Heart left ventricle (tissue), 16 donors: ENCODE measurements at regions not wholly inside any gene's neighbourhood (a gene's known extent, or its start where the extent isn't known, plus 50 kb on each side); places are given as distances from the start of the nearest gene placed in this dataset.

ENCODE experiments used
- ATAC-seq, 4 donors: fragments of 200-7000 bp; cut with Tn5 transposase; one replicate each; pipeline ENCODE4 v1.9.1; 2020 to 2022; ENCODE audit warnings: moderate library complexity in 4 of 4, mild to moderate bottlenecking in 3 of 4, moderate number of reproducible peaks in 1 of 4
- DNase-seq, 5 donors: peaks; one replicate each; pipeline ENCODE4 v3.0.0-alpha.2; 2020
- H3K27ac ChIP-seq, 12 donors: fragments of 200-600 bp; sonication (generic) in 4 of 12; one replicate each; pipeline versions ENCODE4 v1.5.0 to v1.8.0; 2016 to 2022; ENCODE audit warnings: mild to moderate bottlenecking in 2 of 12
- H3K27me3 ChIP-seq, 9 donors: fragments of 200-600 bp; sonication (generic) in 2 of 9; one replicate each; pipeline versions ENCODE4 v1.5.1 to v1.8.0; 2016 to 2022; ENCODE audit warnings: mild to moderate bottlenecking in 3 of 9
- H3K36me3 ChIP-seq, 9 donors: fragments of 200-600 bp; sonication (generic) in 2 of 9; one replicate each; pipeline versions ENCODE4 v1.5.0 to v1.8.0; 2018 to 2022; ENCODE audit warnings: mild to moderate bottlenecking in 2 of 9
- H3K4me1 ChIP-seq, 12 donors: fragments of 200-600 bp; sonication (generic) in 4 of 12; one replicate each; pipeline versions ENCODE4 v1.5.0 to v1.8.0; 2016 to 2022; ENCODE audit warnings: mild to moderate bottlenecking in 3 of 12
- H3K4me3 ChIP-seq, 12 donors: fragments of 200-600 bp; sonication (generic) in 4 of 12; one replicate each; pipeline versions ENCODE4 v1.5.0 to v1.8.0; 2017 to 2022; ENCODE audit warnings: mild to moderate bottlenecking in 9 of 12, moderate library complexity in 4 of 12
- H3K9me3 ChIP-seq, 12 donors: fragments of 200-600 bp; sonication (generic) in 4 of 12; one replicate each; pipeline versions ENCODE4 v1.5.0 to v1.8.0; 2016 to 2022; ENCODE audit warnings: mild to moderate bottlenecking in 1 of 12
- POLR2A ChIP-seq, 2 donors: fragments of 450-650 bp; IDR thresholded peaks; one replicate each; pipeline ENCODE4 v1.6.1; 2017; ENCODE audit warnings: antibody characterized with exemption in 2 of 2, mild to moderate bottlenecking in 2 of 2, moderate library complexity in 2 of 2
- WGBS, 4 donors: extraction: QIAGEN DNeasy Blood & Tissue Kit in 2 of 4; methylation state at CpG; one replicate each; pipeline versions ENCODE4 v1.1.5 to v1.1.7; 2013 to 2018; 5-methylcytosine and 5-hydroxymethylcytosine counted together
- intact Hi-C, 10 donors: fragments of 100-400 bp; cut with DNase I; formaldehyde crosslinking; loops; one replicate each; pipeline versions ENCODE4 v1.11.1 to v1.14.2; 2022
- TF ChIP-seq, protein P1 (sequence below), 12 donors: fragments of 200-600 bp; sonication (generic) in 4 of 12; IDR thresholded peaks; one replicate each; pipeline versions ENCODE4 v1.5.0 to v1.8.0; 2018 to 2022; ENCODE audit warnings: antibody characterized with exemption in 12 of 12, mild to moderate bottlenecking in 5 of 12
- donor health status: ischemic (EF 13 %, LVEDD 7.1; RV severe dilation, severe dysfunction).
- donor health status: healthy with polysubstance abuse.
- donor health status: DM: no; HTN: yes; CAD: no.
- donor health status: DM: no; HTN: no; CAD: no.
- donor health status: ischemic (EF 25% LVEDD 6.9; RV normal size, moderate dysfunction).
- donor health status: ischemic (EF 25% LVEDD 5.7; RV mildly dilated, moderate dysfunction).
- donor health status: healthy.
- donor health status: DM: yes; HTN: yes; CAD: no.
- donor health status: ischemic (EF 35%, LVEDD 5.7; RV mildly dilated, moderate dysfunction).
- donor health status: nonischemic (EF 11% LVEDD 7.7; RV severe dilation, severe dysfunction).
- donor health status: DM: yes; HTN: yes; CAD: no.
- donor health status: PGD.
- donor health status: ischemic (EF 29% LVEDD 5.4; RV normal size, mild dysfunction).
- donor health status: nonischemic (EF 23%, LVEDD 6.1; RV moderate dilation, normal function).

DNA sequence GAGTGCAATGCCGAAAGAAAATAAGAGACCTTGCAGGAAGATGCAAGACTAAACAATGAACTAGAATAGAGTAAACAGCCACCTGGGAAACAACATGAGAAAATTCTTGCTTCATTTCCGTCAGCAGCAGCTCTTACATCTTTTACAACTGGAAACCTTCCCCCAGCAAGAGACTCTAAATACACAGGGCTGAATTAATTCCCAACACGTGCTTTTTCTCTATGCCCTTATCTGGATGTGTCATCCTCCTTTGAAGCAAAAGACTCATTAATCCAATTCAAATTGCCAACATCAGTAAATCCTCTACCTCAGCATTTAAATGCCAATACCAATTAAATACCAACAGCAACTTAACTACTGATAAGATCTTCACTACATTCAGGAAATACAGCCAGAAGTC lies 99.0 kb upstream of the PDE1C start:
- intact Hi-C loops, result loop anchor here in 2 of 10 donors (10.0 kb wide), 2 partner anchors 284 to 384 kb away; no protein-coding TSS in a partner anchor
- Histone ChIP-seq H3K4me1 (peaks cover 0 to 3% (median 0%) of the 10 kb centered on the region in 12 donors), H3K9me3 (no peaks in the 10 kb centered on the region), H3K4me3 (no peak overlapping the region), H3K36me3 (no peaks in the 10 kb centered on the region), H3K27me3 (no peaks in the 10 kb centered on the region), H3K27ac (no peak overlapping the region)
- DNase-seq, result no peak
- 44 to 66% (median 63%) methylated on average over 3 of the region's 3 CpGs for WGBS, 4 donors
- ATAC-seq, result no peak
- TF ChIP-seq, protein P1, sequence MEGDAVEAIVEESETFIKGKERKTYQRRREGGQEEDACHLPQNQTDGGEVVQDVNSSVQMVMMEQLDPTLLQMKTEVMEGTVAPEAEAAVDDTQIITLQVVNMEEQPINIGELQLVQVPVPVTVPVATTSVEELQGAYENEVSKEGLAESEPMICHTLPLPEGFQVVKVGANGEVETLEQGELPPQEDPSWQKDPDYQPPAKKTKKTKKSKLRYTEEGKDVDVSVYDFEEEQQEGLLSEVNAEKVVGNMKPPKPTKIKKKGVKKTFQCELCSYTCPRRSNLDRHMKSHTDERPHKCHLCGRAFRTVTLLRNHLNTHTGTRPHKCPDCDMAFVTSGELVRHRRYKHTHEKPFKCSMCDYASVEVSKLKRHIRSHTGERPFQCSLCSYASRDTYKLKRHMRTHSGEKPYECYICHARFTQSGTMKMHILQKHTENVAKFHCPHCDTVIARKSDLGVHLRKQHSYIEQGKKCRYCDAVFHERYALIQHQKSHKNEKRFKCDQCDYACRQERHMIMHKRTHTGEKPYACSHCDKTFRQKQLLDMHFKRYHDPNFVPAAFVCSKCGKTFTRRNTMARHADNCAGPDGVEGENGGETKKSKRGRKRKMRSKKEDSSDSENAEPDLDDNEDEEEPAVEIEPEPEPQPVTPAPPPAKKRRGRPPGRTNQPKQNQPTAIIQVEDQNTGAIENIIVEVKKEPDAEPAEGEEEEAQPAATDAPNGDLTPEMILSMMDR (IDR thresholded peaks at IDR 0.05), result no peak
- TF ChIP-seq POLR2A (IDR thresholded peaks at IDR 0.05), result no peak

DNA sequence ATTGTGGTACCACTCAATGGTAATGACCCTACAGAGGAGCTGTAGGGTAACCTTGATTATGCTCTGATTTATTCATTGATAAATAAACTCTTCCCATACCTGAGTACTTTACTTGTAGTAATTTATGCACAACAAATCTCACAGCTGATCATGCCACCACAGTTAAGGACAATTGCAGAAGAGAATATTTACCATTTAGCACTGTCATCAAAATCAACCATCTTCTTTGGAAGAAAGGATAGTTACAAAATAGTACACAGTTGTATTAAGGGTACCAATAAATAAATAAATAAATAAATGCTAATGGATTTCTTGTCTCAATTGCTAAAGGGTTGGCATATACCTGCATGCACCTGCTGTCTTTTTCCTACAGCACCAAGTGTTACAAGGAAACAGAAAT lies 97.6 kb upstream of the PDE1C start:
- no peaks in the 10 kb centered on the region for H3K9me3 ChIP-seq
- H3K36me3 ChIP-seq, result no peaks in the 10 kb centered on the region
- intact Hi-C loops, result loop anchor here in 2 of 10 donors (10.0 kb wide), 2 partner anchors 283 to 383 kb away; no protein-coding TSS in a partner anchor
- DNase-seq (no peak), ATAC-seq (no peak)
- no peak for TF ChIP-seq POLR2A (IDR thresholded peaks at IDR 0.05)
- H3K27ac ChIP-seq, result no peak overlapping the region
- H3K27me3 ChIP-seq, result no peaks in the 10 kb centered on the region
- H3K4me3 ChIP-seq, result no peak overlapping the region
- H3K4me1 ChIP-seq, result peaks cover 0 to 17% (median 12%) of the 10 kb centered on the region in 12 donors

DNA sequence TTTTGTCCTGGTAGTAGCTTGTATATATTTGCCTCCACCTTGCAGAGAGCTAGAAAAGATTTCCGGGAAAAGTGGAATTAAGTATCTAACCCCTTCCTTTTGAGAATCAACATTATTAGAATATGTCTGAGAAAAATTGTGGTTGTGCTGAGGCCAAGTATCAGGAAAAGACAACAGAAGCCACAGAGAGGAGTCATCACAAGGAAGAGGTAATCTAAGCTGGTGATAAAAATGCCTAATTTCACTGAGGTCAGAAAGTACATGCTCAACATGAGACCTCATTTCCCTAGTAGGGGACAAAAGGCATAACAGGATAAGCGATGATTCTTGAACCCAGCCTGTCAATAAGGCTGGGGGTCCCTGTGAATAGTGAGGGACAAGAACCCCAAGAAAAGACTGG lies 97.0 kb upstream of the PDE1C start:
- H3K4me3 ChIP-seq, result no peak overlapping the region
- H3K9me3 ChIP-seq, result no peaks in the 10 kb centered on the region
- no peaks in the 10 kb centered on the region for H3K36me3 ChIP-seq
- intact Hi-C loops, result loop anchor here in 2 of 10 donors (10.0 kb wide), 2 partner anchors 282 to 382 kb away; no protein-coding TSS in a partner anchor
- no peak for ATAC-seq
- 86 to 91% (median 89%) methylated on average over 2 of the region's 2 CpGs for WGBS, 4 donors
- no peak for DNase-seq
- no peaks in the 10 kb centered on the region for H3K27me3 ChIP-seq
- no peak overlapping the region for H3K27ac ChIP-seq
- peaks cover 0 to 22% (median 18%) of the 10 kb centered on the region in 12 donors for H3K4me1 ChIP-seq
- no peak for TF ChIP-seq POLR2A (IDR thresholded peaks at IDR 0.05)

DNA sequence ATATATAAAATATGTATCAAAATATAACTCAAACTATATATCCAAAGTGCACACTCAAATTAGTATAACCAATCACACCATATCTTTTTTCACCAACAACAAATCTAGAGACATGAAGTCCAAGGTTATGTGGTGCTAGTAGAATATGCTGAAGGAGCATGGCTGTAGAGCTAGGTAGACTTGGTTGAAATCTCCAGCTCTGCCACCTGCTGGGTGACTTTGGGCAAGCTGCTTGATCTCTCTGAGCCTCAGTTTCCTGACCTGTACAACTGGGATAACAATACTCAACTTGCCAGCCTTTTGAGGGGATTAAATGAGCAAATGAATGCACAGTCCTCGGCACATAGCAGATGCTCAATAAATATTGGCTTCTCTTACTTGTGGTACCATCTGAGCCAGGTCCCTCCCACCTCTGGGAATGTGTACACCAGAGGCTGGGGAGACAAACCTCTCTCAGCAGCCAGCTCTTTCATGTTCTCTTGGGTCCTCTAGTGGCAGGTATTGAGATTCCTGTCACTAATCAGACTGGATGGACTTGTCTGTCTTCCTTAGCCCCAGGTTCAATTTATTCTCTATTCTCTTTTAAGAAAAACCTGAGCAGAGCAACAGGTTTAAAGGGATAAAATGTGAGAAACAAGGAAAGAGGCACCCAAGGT lies 94.3 kb upstream of the PDE1C start:
- WGBS, 4 donors, result 50 to 70% (median 67%) methylated on average over 1 of the region's 1 CpG; no CpG with 5 or more reads in 1 of the 4 donors
- TF ChIP-seq, protein P1 (IDR thresholded peaks at IDR 0.05), result peak; percentile 14 to 65 (median 53)
- TF ChIP-seq POLR2A (IDR thresholded peaks at IDR 0.05), result no peak
- Histone ChIP-seq H3K27ac (peak overlapping the region in 8 of 12 donors; percentile 57 to 90 (median 82)), H3K4me3 (no peak overlapping the region), H3K36me3 (no peaks in the 10 kb centered on the region), H3K9me3 (no peaks in the 10 kb centered on the region), H3K27me3 (no peaks in the 10 kb centered on the region), H3K4me1 (peaks cover 0 to 33% (median 25%) of the 10 kb centered on the region in 12 donors)
- intact Hi-C loops, result loop anchor here in 9 of 10 donors (2.0 to 10.0 kb wide), 8 partner anchors 72 to 382 kb away; partner anchors contain the start of gene PDE1C (in 5 of the 9)
- DNase-seq (peak in 4 of 5 donors; percentile 35 to 63 (median 48)), ATAC-seq (peak; percentile 71 to 80 (median 75))

DNA sequence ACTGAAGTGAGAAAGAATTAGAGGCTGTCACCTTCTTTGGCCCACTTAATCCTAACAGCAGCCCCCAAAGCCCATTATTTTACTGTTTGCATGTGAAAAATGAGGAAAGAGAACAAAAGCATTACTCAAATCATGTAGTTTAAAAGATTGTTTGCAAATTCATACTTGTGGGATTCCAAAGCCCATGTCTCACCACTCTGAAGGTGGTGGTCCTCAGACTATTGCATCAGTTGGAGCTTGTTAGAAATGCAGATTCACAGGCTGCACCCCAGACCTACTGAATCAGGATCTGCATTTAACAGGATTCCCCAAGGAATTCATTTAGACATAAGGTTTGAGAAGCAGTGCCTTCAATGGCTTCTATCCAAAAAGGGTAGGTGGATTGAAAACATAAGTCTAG lies 93.7 kb upstream of the PDE1C start:
- Histone ChIP-seq H3K27ac (peak overlapping the region in 11 of 12 donors; percentile 18 to 90 (median 76)), H3K4me3 (no peak overlapping the region), H3K4me1 (peaks cover 0 to 39% (median 26%) of the 10 kb centered on the region in 12 donors), H3K36me3 (no peaks in the 10 kb centered on the region), H3K9me3 (no peaks in the 10 kb centered on the region), H3K27me3 (no peaks in the 10 kb centered on the region)
- intact Hi-C loops, result loop anchor here in 9 of 10 donors (2.0 to 10.0 kb wide), 8 partner anchors 72 to 382 kb away; partner anchors contain the start of gene PDE1C (in 5 of the 9)
- TF ChIP-seq, protein P1 (IDR thresholded peaks at IDR 0.05), result no peak
- no peak for TF ChIP-seq POLR2A (IDR thresholded peaks at IDR 0.05)
- no peak for ATAC-seq
- DNase-seq, result no peak
